ENCODE measurements at regions not wholly inside any gene's neighbourhood (a gene's known extent, or its start where the extent isn't known, plus 50 kb on each side); places are given as distances from the start of the nearest gene placed in this dataset.

DNA sequence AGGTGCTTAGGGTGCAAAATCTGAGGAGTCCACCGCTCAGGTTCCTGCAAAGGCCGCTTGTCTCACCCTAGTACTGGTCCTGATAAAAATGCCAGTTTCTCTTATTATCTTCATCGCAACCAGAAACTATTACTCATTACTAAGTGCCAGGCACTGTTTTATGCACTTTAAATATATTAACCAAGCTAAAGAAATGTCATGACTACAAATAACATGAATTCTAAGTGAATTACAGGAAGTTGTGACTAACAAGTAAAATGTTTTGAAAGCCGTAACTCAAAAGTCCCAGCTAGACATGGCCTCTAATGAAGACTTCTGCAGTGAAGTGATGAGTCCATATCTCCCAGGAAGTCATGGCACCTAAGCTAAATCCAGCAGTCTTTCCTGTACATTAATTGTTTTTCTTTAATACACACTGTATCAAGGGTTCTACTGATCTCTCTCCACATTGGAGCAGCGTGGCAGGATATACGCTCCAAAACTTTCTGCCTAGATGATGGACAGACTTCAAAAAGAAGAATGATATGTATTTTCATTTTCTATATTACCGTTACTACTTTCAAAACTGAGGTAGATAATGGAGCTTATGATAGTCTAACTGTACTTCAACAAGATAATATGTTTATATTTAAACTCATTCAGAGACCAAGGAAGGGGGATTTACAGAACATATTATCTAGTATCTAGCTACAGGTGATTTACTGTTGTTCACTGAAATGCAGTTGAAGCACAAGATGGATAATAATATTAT lies 117.3 kb upstream of the ARID2 start:
- no peak for TF ChIP-seq CTCF (IDR thresholded peaks at IDR 0.05; ENCODE audit: low read length)
- TF ChIP-seq EZH2 (IDR thresholded peaks at IDR 0.05; ENCODE audit: borderline replicate concordance, low read length) = no peak
